ENCODE measurements at regions not wholly inside any gene's neighbourhood (a gene's known extent, or its start where the extent isn't known, plus 50 kb on each side); places are given as distances from the start of the nearest gene placed in this dataset.
"Not testable (repeated sequence)": the region's sequence is repeated elsewhere in the genome, so short reads cannot be mapped to it uniquely, and the experiment has no call there.

DNA sequence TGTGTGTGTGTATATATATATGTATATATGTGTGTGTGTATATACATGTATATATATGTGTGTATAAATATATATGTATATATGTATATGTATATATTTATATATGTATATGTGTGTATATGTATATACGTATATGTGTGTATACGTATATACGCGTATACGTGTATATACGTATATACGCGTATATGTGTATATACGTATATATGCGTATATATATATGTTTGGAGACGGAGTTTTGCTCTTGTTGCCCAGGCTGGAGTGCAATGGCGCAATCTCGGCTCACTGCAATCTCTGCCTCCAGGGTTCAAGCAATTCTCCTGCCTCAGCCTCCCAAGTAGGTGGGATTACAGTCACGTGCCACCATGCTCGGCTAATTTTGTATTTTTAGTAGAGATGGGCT, 212.6 kb downstream of the KCNJ2 start:
- TF ChIP-seq, protein P1, sequence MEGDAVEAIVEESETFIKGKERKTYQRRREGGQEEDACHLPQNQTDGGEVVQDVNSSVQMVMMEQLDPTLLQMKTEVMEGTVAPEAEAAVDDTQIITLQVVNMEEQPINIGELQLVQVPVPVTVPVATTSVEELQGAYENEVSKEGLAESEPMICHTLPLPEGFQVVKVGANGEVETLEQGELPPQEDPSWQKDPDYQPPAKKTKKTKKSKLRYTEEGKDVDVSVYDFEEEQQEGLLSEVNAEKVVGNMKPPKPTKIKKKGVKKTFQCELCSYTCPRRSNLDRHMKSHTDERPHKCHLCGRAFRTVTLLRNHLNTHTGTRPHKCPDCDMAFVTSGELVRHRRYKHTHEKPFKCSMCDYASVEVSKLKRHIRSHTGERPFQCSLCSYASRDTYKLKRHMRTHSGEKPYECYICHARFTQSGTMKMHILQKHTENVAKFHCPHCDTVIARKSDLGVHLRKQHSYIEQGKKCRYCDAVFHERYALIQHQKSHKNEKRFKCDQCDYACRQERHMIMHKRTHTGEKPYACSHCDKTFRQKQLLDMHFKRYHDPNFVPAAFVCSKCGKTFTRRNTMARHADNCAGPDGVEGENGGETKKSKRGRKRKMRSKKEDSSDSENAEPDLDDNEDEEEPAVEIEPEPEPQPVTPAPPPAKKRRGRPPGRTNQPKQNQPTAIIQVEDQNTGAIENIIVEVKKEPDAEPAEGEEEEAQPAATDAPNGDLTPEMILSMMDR (IDR thresholded peaks at IDR 0.05; ENCODE audit: control extremely low read depth in 1 of 3, insufficient read depth in 1 of 3, low read depth in 1 of 3, low read length in 3 of 3), result not testable (repeated sequence)
- not testable (repeated sequence) for TF ChIP-seq RAD21 (IDR thresholded peaks at IDR 0.05 in 1 of 2, conservative IDR thresholded peaks at IDR 0.05 in 1 of 2; ENCODE audit: low read depth in 2 of 2, low read length in 2 of 2); JUND (IDR thresholded peaks at IDR 0.05; ENCODE audit: low read length); TAF1 (IDR thresholded peaks at IDR 0.05; ENCODE audit: low read depth, low read length); POLR2A (IDR thresholded peaks at IDR 0.05; ENCODE audit: control extremely low read depth in 1 of 2, low read depth in 2 of 2, low read length in 2 of 2); POU5F1 (IDR thresholded peaks at IDR 0.05; ENCODE audit: low read depth, low read length); TAF7 (optimal IDR thresholded peaks at IDR 0.05; ENCODE audit: borderline replicate concordance, low read depth, low read length); POLR2AphosphoS5 (IDR thresholded peaks at IDR 0.05; ENCODE audit: low read depth, low read length); EGR1 (IDR thresholded peaks at IDR 0.05; ENCODE audit: borderline replicate concordance, low read depth, low read length); JUN (IDR thresholded peaks at IDR 0.05; ENCODE audit: low read depth, low read length); KDM5A (IDR thresholded peaks at IDR 0.05; ENCODE audit: low read length); ZNF274 (IDR thresholded peaks at IDR 0.05; ENCODE audit: borderline replicate concordance, extremely low read depth, low read length)
- TF ChIP-seq, protein P2, sequence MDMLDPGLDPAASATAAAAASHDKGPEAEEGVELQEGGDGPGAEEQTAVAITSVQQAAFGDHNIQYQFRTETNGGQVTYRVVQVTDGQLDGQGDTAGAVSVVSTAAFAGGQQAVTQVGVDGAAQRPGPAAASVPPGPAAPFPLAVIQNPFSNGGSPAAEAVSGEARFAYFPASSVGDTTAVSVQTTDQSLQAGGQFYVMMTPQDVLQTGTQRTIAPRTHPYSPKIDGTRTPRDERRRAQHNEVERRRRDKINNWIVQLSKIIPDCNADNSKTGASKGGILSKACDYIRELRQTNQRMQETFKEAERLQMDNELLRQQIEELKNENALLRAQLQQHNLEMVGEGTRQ (IDR thresholded peaks at IDR 0.05; ENCODE audit: low read length), result not testable (repeated sequence)
